ENCODE measurements at regions not wholly inside any gene's neighbourhood (a gene's known extent, or its start where the extent isn't known, plus 50 kb on each side); places are given as distances from the start of the nearest gene placed in this dataset.

DNA sequence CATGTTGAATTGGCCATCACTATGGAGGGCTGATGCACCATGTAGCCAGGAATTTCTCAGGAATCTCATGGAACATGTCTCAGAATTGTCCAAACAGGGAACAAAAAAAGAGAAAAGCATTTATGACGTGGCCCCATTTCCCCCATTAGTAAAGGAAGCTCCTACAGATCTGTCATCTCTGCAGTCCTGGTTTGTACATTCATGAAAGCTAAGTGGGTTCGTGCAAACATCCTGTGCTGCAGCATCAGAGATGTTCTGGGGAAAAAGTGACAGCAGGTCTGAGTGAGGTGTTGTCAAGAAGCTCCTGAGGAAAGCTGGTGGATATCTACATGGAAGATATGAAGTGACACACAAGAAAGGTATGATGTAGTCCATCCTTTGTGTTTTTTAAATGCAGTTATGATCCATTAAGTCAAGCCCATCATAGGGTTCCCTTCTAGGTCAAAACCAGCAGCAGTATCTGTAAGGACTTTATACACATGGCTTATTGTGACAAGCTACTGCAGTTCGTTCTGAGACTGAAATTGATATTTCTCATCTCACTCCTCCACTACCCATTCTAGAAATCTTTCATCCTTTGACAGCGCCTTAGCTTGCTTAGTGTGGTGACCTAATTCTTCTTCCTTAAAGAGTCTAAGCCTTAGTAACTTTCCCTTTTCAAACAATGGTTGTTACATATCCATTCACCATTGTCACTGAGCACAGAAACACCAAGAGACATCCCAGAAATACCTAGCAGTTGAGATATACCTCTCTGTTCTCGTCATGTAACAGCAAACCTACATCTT is 200.0 kb upstream of the TCF21 start:
- TF ChIP-seq, protein P1, sequence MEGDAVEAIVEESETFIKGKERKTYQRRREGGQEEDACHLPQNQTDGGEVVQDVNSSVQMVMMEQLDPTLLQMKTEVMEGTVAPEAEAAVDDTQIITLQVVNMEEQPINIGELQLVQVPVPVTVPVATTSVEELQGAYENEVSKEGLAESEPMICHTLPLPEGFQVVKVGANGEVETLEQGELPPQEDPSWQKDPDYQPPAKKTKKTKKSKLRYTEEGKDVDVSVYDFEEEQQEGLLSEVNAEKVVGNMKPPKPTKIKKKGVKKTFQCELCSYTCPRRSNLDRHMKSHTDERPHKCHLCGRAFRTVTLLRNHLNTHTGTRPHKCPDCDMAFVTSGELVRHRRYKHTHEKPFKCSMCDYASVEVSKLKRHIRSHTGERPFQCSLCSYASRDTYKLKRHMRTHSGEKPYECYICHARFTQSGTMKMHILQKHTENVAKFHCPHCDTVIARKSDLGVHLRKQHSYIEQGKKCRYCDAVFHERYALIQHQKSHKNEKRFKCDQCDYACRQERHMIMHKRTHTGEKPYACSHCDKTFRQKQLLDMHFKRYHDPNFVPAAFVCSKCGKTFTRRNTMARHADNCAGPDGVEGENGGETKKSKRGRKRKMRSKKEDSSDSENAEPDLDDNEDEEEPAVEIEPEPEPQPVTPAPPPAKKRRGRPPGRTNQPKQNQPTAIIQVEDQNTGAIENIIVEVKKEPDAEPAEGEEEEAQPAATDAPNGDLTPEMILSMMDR (IDR thresholded peaks at IDR 0.05): no peak
- no peak for TF ChIP-seq POLR2A (IDR thresholded peaks at IDR 0.05)

Data from adrenal gland (tissue), 5 donors.